HepG2 (cell line): ENCODE measurements at regions not wholly inside any gene's neighbourhood (a gene's known extent, or its start where the extent isn't known, plus 50 kb on each side); places are given as distances from the start of the nearest gene placed in this dataset.

ENCODE experiments used
- CC2D1A ChIP-seq: sonication (generic); formaldehyde crosslinking; IDR thresholded peaks from 2 replicates; pipeline ENCODE4 v1.8.1; 2023; ENCODE audit warnings: mild to moderate bottlenecking, missing genetic modification reagents
- CTCF ChIP-seq: sonication (generic); formaldehyde crosslinking; IDR thresholded peaks from 2 replicates; pipeline ENCODE4 v1.5.0; 2020; ENCODE audit warnings: mild to moderate bottlenecking, missing genetic modification reagents, moderate library complexity
- PRDM15 ChIP-seq: sonication (generic); formaldehyde crosslinking; IDR thresholded peaks from 2 replicates; pipeline ENCODE4 v1.4.0; 2020; ENCODE audit warnings: missing genetic modification reagents
- ZNF589 ChIP-seq: sonication (generic); formaldehyde crosslinking; conservative IDR thresholded peaks from 2 replicates; pipeline ENCODE4 v1.8.0; 2022; ENCODE audit warnings: mild to moderate bottlenecking, moderate library complexity, missing genetic modification reagents

- TF ChIP-seq PRDM15 (CRISPR knock-in tag) (no peak), ZNF589 (CRISPR knock-in tag) (no peak), CTCF (no peak), CC2D1A (CRISPR knock-in tag) (no peak)
Observed at GRCh38 chr9:13054389-13054788, 225.1 kb downstream of the MPDZ start.
